H9 (cell line): ENCODE measurements at regions not wholly inside any gene's neighbourhood (a gene's known extent, or its start where the extent isn't known, plus 50 kb on each side); places are given as distances from the start of the nearest gene placed in this dataset.

Experiments
- DNase-seq: peaks from one replicate; pipeline ENCODE4 v3.0.0-alpha.2; 2017
- H2AFZ ChIP-seq: one replicate; pipeline ENCODE4 v1.6.1; 2013; ENCODE audit warnings: mild to moderate bottlenecking, low read length, control low read depth, moderate library complexity
- H2AK5ac ChIP-seq: 2 replicates; pipeline ENCODE4 v1.6.1; 2013; ENCODE audit warnings: low read length, control low read depth, mixed read lengths; ENCODE audit not compliant: insufficient read length
- H2BK120ac ChIP-seq: one replicate; pipeline ENCODE4 v1.6.1; 2013; ENCODE audit warnings: low read depth, mild to moderate bottlenecking, low read length, control low read depth, inconsistent platforms; ENCODE audit not compliant: poor library complexity, severe bottlenecking
- H2BK12ac ChIP-seq: 2 replicates; pipeline ENCODE4 v1.6.1; 2013; ENCODE audit warnings: low read length, control low read depth, mixed read lengths, low read depth; ENCODE audit not compliant: insufficient read length
- H2BK15ac ChIP-seq: 2 replicates; pipeline ENCODE4 v1.6.1; 2013; ENCODE audit warnings: low read depth, low read length, control low read depth
- H2BK20ac ChIP-seq: one replicate; pipeline ENCODE4 v1.6.1; 2013; ENCODE audit warnings: low read depth, mild to moderate bottlenecking, low read length, control low read depth, inconsistent platforms; ENCODE audit not compliant: poor library complexity, severe bottlenecking
- H2BK5ac ChIP-seq: 2 replicates; pipeline ENCODE4 v1.6.1; 2013; ENCODE audit warnings: low read length, control low read depth, mixed read lengths; ENCODE audit not compliant: insufficient read length
- H3K14ac ChIP-seq: 2 replicates; pipeline ENCODE4 v1.6.1; 2013; ENCODE audit warnings: low read length, control low read depth; ENCODE audit not compliant: insufficient read depth
- H3K18ac ChIP-seq: 2 replicates; pipeline ENCODE4 v1.6.1; 2013; ENCODE audit warnings: low read depth, mild to moderate bottlenecking, mixed read lengths, low read length, control low read depth; ENCODE audit not compliant: insufficient read length
- H3K23ac ChIP-seq: 2 replicates; pipeline ENCODE4 v1.6.1; 2013; ENCODE audit warnings: low read length, control low read depth, mixed read lengths, low read depth; ENCODE audit not compliant: insufficient read length
- H3K23me2 ChIP-seq: 2 replicates; pipeline ENCODE4 v1.6.1; 2013; ENCODE audit warnings: low read depth, mild to moderate bottlenecking, mixed read lengths, low read length, control low read depth; ENCODE audit not compliant: insufficient read length, poor library complexity, severe bottlenecking
- H3K27ac ChIP-seq: 2 replicates; pipeline ENCODE4 v1.5.1; 2013; ENCODE audit warnings: low read length, control low read depth, mixed read lengths, low read depth; ENCODE audit not compliant: insufficient read length
- H3K27me3 ChIP-seq: 2 replicates; pipeline ENCODE4 v1.6.1; 2013; ENCODE audit warnings: low read length, control low read depth, inconsistent platforms; ENCODE audit not compliant: insufficient read depth
- H3K4ac ChIP-seq: 2 replicates; pipeline ENCODE4 v1.6.1; 2013; ENCODE audit warnings: low read depth, mild to moderate bottlenecking, control low read depth, inconsistent platforms, low read length, moderate library complexity
- H3K4me1 ChIP-seq: 2 replicates; pipeline ENCODE4 v1.6.1; 2013; ENCODE audit warnings: low read length, control low read depth, inconsistent platforms; ENCODE audit not compliant: insufficient read depth
- H3K4me2 ChIP-seq: 2 replicates; pipeline ENCODE4 v1.6.1; 2013; ENCODE audit warnings: low read length, control low read depth, mixed read lengths; ENCODE audit not compliant: insufficient read length, insufficient read depth
- H3K56ac ChIP-seq: 2 replicates; pipeline ENCODE4 v1.6.1; 2013; ENCODE audit warnings: low read depth, mild to moderate bottlenecking, mixed read lengths, low read length, control low read depth; ENCODE audit not compliant: insufficient read length
- H3K79me1 ChIP-seq: 2 replicates; pipeline ENCODE4 v1.6.1; 2013; ENCODE audit warnings: low read depth, mild to moderate bottlenecking, moderate library complexity, low read length, control low read depth, inconsistent platforms; ENCODE audit not compliant: insufficient read depth, poor library complexity, severe bottlenecking
- H3K79me2 ChIP-seq: 2 replicates; pipeline ENCODE4 v1.6.1; 2013; ENCODE audit warnings: low read length, control low read depth, inconsistent platforms; ENCODE audit not compliant: insufficient read depth
- H3K9ac ChIP-seq: 2 replicates; pipeline ENCODE4 v1.6.1; 2013; ENCODE audit warnings: low read length, control low read depth, mixed read lengths; ENCODE audit not compliant: insufficient read length; ENCODE audit errors: extremely low read depth
- H3K9me3 ChIP-seq: one replicate; pipeline ENCODE4 v1.6.1; 2013; ENCODE audit warnings: low read depth, low read length, inconsistent platforms; ENCODE audit not compliant: control insufficient read depth
- H3T11ph ChIP-seq: one replicate; pipeline ENCODE4 v1.6.1; 2013; ENCODE audit warnings: mild to moderate bottlenecking, low read length, control low read depth, inconsistent platforms
- H4K20me1 ChIP-seq: one replicate; pipeline ENCODE4 v1.6.1; 2013; ENCODE audit not compliant: control insufficient read depth, insufficient read length, insufficient read depth
- H4K5ac ChIP-seq: 2 replicates; pipeline ENCODE4 v1.6.1; 2013; ENCODE audit warnings: low read depth, mild to moderate bottlenecking, mixed read lengths, low read length, control low read depth; ENCODE audit not compliant: insufficient read length
- H4K8ac ChIP-seq: replicated peaks from 2 replicates; pipeline ENCODE4 v1.6.1; 2013; ENCODE audit warnings: low read length, control low read depth, mixed read lengths, low read depth; ENCODE audit not compliant: insufficient read length
- H4K91ac ChIP-seq: 2 replicates; pipeline ENCODE4 v1.6.1; 2013; ENCODE audit warnings: low read depth, mild to moderate bottlenecking, moderate library complexity, mixed read lengths, low read length, control low read depth; ENCODE audit not compliant: insufficient read length
- H3K27ac Mint-ChIP-seq, 3 experiments: 2 replicates in 2 of 3; 3 replicates in 1 of 3; pipeline ENCODE4 v1.8.0; 2020 to 2021; ENCODE audit warnings: mixed read lengths in 3 of 3, mild to moderate bottlenecking in 1 of 3, moderate library complexity in 1 of 3
- H3K27me3 Mint-ChIP-seq: 2 replicates; pipeline ENCODE4 v1.8.0; 2021; ENCODE audit warnings: low read depth, mild to moderate bottlenecking, moderate library complexity, mixed read lengths
- H3K36me3 Mint-ChIP-seq, 3 experiments: 2 replicates in 2 of 3; 3 replicates in 1 of 3; pipeline ENCODE4 v1.8.0; 2020 to 2021; ENCODE audit warnings: low read depth in 3 of 3, mixed read lengths in 3 of 3; ENCODE audit not compliant: insufficient read depth in 1 of 3
- H3K4me1 Mint-ChIP-seq, 2 experiments: 2 replicates each; pipeline ENCODE4 v1.8.0; 2020; ENCODE audit warnings: mixed read lengths in 2 of 2
- H3K4me3 Mint-ChIP-seq, 2 experiments: 2 replicates in 1 of 2; 3 replicates in 1 of 2; pipeline ENCODE4 v1.8.0; 2020 to 2021; ENCODE audit warnings: mild to moderate bottlenecking in 2 of 2, mixed read lengths in 2 of 2, moderate library complexity in 1 of 2
- H3K9me3 Mint-ChIP-seq, 2 experiments: 2 replicates in 1 of 2; 3 replicates in 1 of 2; pipeline ENCODE4 v1.8.0; 2020; ENCODE audit warnings: mild to moderate bottlenecking in 2 of 2, mixed read lengths in 2 of 2, moderate library complexity in 1 of 2
- WGBS: extraction: QIAGEN DNeasy Blood & Tissue Kit; methylation state at CpG from one replicate; pipeline ENCODE4 v1.1.7; 2013; ENCODE audit warnings: missing lambda C conversion rate, low lambda C conversion rate, mixed read lengths; ENCODE audit not compliant: insufficient read length; ENCODE audit errors: extremely low coverage; 5-methylcytosine and 5-hydroxymethylcytosine counted together
- TF ChIP-seq, protein P1 (sequence below): fragments of 200-600 bp; sonication (generic); conservative IDR thresholded peaks from 3 replicates; pipeline ENCODE4 v1.8.0; 2021; ENCODE audit warnings: antibody characterized with exemption, mild to moderate bottlenecking

DNA sequence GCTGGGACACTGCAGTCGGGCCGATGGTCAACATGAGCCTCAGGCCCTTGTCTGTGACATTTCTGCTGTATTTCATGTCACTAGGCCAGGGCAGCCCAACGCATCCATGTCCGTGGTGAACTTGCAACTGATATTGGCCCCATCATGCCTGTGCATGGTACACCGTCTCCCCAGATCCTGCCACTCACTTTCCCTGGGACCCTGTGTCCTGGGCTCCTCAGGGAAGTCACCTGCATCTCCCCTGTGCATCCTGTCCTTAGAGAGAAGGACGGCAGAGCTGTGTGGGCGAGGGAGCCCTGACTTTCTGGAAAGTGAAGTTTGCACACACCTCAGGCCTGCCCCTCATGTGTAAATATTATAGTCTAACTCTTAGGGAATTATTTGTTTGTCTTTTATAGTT, 123.3 kb downstream of the ACKR3 start:
- H3T11ph ChIP-seq: no peak overlapping the region
- no peak overlapping the region for H2BK120ac ChIP-seq
- no peak overlapping the region for H3K4ac ChIP-seq
- H3K14ac ChIP-seq: no peak overlapping the region
- peaks cover 29 to 37% of the 10 kb centered on the region in 2 experiments for H3K4me1 Mint-ChIP-seq
- H2BK15ac ChIP-seq: no peak overlapping the region
- H3K27ac Mint-ChIP-seq: no peak overlapping the region; a peak in 1 of 7 replicates
- H4K91ac ChIP-seq: no peak overlapping the region
- no peak overlapping the region for H4K8ac ChIP-seq
- H3K4me3 Mint-ChIP-seq: no peak overlapping the region
- DNase-seq: no peak
- H2BK5ac ChIP-seq: no peak overlapping the region
- H3K27ac ChIP-seq: no peak overlapping the region
- H3K18ac ChIP-seq: no peak overlapping the region
- no peak overlapping the region for H2BK20ac ChIP-seq
- H3K79me2 ChIP-seq: no peaks in the 10 kb centered on the region
- no peaks in the 10 kb centered on the region for H3K23me2 ChIP-seq
- no peak overlapping the region for H3K9ac ChIP-seq
- no CpG with 5 or more reads among the region's 7 CpGs for WGBS
- H2BK12ac ChIP-seq: no peak overlapping the region
- no peak overlapping the region for H2AK5ac ChIP-seq
- H3K56ac ChIP-seq: no peak overlapping the region
- peaks cover 9% of the 10 kb centered on the region for H3K27me3 Mint-ChIP-seq
- H3K4me2 ChIP-seq: no peak overlapping the region
- H3K36me3 Mint-ChIP-seq: no peaks in the 10 kb centered on the region; a peak in 1 of 7 replicates
- no peak overlapping the region for H3K23ac ChIP-seq
- H3K79me1 ChIP-seq: no peaks in the 10 kb centered on the region
- no peaks in the 10 kb centered on the region for H3K9me3 ChIP-seq
- H3K9me3 Mint-ChIP-seq: no peaks in the 10 kb centered on the region
- TF ChIP-seq, protein P1, sequence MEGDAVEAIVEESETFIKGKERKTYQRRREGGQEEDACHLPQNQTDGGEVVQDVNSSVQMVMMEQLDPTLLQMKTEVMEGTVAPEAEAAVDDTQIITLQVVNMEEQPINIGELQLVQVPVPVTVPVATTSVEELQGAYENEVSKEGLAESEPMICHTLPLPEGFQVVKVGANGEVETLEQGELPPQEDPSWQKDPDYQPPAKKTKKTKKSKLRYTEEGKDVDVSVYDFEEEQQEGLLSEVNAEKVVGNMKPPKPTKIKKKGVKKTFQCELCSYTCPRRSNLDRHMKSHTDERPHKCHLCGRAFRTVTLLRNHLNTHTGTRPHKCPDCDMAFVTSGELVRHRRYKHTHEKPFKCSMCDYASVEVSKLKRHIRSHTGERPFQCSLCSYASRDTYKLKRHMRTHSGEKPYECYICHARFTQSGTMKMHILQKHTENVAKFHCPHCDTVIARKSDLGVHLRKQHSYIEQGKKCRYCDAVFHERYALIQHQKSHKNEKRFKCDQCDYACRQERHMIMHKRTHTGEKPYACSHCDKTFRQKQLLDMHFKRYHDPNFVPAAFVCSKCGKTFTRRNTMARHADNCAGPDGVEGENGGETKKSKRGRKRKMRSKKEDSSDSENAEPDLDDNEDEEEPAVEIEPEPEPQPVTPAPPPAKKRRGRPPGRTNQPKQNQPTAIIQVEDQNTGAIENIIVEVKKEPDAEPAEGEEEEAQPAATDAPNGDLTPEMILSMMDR: no peak
- H3K4me1 ChIP-seq: no peaks in the 10 kb centered on the region
- no peak overlapping the region for H2AFZ ChIP-seq
- no peaks in the 10 kb centered on the region for H4K20me1 ChIP-seq
- no peak overlapping the region for H4K5ac ChIP-seq
- H3K27me3 ChIP-seq: no peaks in the 10 kb centered on the region
